A172 (cell line): ENCODE measurements at regions not wholly inside any gene's neighbourhood (a gene's known extent, or its start where the extent isn't known, plus 50 kb on each side); places are given as distances from the start of the nearest gene placed in this dataset.

Experiments
- DNase-seq: peaks from one replicate; pipeline ENCODE4 v3.0.0-alpha.2; 2015; ENCODE audit warnings: low spot score

DNA sequence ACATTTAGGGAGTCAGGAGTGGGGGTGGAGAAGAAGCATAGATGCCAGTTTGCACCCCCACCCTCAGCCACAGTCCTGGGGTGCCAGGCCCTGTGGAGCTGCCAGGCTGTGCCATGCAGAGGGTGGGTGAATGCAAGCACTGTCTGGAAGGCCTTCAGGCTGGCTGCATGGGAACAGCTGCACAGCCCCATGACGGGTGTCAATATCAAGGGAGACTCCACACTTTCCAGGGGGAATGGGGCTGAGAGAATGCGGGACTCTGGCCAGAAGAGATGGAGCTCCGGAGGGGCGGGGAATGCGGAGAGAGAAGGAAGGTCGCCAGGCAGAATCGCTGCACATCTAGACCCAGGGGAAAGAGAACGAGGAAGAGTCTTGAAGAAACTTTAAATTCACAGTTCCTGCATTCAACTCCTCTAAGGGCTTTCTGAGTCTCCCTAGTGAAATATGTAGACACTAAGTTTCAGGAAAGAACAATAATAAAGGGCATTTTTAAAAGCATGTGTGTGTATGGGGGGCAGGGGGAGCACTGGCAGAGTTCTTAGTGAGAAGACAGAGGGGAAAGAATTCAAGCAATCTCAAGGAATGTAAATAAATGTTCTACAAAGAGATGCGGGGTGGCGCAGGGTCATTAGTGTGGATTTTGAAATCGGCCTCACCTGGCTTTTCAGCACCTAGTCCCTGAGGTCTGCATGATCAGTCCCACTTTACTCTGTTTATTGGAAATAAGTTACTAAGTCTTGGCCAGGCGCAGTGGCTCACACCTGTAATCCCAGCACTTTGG is 59.1 kb downstream of the BOD1 start:
- DNase-seq: no peak

DNA sequence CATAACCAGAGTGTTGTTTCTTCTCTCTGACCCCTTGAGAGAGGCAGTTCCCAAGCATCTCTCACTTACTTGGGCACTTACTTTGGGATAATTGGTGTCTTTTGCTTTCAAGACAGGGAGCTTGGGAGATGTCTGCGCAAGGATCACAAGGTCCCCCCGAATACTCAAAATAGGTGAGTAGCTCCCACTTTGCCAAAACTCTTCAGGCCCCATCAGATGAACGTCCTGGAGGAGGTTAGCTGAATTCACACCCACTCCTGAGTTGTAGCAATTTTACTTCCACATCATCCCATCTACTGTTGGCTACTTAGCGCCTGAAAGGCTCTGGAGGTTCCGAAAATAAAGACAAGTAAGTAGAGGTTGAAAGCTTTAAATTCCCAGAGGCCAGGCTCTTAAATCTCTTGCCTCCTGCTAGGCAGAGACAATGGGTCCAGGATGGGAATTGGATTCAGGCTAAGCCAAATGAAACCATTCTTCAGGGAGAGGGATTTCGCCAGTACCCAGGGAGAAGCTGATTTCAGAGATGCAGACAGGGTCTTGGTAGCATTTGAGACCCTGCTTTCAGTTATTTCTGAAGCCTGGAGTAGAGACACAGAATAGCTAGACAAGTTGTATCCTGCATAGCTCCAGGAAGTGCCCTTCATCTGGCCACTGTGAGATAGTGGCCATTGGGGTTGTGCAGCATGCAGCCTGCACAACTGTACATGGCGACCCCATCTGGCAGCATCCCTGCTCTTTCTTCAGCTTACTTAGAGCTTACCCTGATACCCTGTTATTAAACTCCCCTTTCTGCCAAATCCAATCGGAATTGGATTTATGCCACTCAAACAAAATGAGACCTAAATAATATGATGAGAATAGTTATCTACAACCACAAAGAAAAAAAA is 60.1 kb downstream of the BOD1 start:
- DNase-seq: no peak

DNA sequence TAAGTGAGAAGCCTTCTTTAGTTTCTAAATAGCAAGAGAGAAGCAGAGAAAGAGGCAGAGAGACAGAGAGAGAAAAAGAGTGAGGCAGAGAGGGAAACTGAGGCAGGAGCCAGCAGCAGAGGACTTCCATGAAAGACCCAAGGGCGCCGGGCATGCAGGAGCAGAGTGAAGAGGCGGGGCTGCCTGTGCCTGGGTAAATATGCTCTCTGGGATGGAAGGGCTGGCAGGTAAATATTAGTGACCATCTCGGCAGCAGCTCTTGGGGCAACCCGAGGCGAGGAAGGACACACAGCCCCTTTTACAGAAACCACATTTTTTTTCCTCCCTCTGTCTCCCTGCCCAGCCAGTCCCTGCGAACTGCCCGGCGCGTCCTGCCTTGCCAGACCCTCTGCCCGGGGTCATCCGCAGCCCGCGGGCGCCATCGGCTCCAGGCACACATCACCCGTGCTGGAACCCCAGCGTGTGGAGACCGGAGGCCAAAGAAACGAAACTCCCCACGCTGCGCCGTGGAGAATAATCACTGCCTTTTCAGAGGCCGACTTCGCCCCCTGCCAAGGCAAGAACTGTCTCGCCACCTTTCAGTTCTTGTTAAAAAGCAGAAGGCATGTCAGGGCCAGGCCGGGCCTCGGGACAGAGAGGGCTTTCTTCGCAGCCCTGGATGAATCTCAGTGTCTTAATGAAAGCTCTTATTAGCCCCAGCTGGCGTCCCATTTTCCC is 61.3 kb downstream of the BOD1 start:
- no peak for DNase-seq

DNA sequence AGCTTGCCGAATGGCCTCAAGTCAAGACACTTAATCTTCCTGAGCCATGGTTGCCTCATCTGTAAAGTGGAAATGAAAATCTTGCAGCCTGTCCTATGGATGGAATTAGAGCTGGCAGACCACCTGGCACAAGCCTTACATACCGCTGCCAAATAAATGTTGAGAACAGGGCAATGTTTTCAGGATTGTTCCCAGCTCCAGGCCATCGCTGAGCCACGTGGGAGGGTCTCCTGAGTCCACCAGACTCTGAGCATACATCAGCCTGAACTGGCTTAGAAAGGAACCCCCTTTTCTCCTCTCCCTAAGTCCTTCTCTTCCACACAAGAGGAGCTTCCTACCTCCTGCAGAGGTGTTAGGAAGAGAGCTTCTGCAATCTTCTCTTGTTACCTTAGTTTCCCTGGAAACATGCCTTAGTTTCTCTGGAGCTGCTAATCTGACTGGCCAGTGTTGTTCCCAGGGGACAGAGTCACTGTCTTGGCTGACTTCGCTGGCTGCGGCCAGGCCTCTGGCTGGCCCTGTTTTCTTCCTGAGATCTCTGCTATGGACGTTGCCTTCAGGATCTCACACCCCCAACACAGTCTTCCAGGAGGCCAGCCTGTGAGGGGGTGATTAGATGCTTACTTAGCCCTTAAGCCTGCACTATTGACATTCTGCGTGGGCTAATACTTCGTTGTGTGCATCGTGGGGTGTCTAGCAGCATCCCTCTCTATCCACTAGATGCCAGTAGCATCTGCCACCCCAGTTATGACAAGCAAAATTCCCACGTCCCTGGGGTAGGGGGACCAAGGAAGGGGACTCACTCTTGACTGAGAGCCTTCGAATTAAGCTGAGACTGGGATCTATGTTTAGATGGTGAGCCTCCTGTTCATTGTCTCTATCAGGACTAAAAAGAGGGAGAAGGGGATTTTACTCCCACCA is 62.2 kb downstream of the BOD1 start:
- no peak for DNase-seq

DNA sequence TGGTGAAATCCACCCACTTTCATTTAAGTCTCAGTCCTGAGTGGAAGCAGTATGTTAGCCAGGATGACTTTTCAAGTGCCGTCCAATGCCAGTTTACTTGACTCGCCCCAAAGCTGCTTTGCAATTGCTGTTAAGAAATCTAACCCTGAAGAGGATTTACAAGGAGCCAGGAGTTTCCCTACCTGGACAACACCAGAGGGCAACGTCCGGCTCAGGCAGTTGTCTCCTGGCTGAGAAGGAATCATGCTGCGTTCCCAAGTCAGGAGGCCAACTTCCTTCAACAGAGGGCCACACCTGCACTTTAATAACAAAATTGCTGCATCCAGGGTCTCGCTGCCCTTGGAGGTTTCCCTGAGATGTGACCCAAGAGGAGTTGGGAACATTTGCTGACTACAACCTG is 65.8 kb downstream of the BOD1 start:
- no peak for DNase-seq

DNA sequence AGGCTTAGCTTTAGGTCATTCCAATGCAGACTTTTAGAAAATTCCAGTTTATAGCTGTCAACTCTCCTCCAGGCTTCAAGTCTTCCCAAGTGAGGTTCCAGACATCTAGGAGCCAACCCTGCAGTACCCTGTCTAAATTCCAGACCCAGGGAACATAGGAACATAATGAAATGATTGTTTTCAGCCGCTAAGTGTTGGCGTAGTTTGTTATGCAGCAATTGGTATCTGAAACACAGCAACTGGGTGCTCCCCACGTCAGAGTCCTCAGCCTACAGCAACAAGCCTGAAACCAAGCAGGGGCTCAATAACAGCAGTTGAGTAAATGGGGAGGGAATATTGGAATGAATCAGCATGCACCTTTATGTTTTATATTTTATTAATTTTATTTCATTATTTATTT is 66.8 kb downstream of the BOD1 start:
- DNase-seq: no peak

DNA sequence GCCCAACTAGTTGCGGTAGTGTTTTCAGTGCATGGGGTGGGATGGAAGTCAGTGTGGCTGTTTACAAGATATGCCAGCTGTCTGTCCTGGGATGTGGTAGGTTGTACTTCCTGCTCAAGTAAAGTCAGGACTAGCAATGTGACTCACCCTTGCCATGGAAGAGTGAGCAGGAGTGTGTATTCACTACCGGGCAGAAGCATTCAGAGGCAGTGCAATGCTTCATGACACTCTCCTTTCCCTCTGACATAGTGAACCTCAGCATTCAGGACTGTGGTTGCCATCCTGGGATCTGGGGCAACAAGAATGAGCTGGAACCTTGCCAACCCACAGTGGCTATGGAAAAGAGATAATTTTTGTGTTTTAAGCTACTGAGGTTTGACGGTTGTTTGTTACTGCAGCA is 68.9 kb downstream of the BOD1 start:
- peak; percentile 18 for DNase-seq

DNA sequence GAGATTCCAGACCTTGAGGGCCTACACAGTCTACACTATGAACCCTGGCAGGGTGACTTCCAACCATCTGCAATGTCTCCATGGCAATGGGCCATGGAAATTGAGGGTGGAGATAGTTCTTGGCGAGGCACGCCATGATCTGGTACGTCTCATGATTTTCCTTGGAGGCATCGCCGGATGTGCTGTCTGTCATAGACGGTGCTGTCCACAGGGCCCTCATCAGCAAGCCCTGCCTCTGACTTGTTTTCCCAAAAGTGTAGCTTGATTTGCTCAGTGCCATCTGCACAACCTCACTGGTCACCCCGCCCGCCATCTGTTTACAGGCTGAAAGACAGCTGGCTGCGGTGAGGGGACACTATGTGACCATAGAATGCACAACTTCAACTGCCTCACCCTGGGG is 73.5 kb downstream of the BOD1 start:
- no peak for DNase-seq

DNA sequence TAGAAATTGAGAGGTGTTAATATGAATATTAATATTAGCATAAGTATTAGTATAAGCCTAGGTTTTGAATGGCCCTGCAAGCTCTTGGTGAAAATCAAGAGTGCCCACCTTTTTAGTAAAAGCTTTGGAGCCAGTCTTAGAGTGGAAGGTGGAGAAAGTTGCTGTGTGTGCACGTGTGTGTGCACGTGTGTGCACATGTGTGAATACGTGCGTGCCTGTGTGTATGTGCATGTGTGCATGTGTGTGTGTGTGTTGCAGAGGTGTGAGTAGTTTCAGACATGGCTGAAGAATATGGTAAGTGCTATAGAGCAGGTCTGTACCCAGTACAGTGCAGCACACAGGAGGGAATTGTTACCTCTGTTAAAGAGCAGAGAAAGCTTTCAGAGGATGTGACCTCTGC is 74.3 kb downstream of the BOD1 start:
- DNase-seq: no peak

DNA sequence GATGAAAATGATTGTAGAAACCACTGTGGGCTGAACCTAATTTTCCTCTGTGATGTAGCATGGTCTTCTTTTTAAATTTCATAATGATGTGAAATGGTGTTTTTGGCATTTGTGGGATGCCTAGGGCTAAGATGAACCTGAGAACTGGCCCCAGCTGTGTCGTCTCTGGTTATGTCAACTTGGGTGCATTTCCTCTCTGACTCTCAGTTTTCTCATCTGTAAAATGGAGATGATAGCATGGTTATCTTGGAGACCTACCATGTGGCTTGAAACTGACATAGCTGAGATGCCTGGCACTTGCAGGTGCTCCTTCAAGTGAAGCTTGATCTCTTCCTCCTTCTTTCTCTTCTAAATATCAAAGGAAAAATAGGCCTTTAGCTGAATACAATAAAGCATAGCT is 77.8 kb downstream of the BOD1 start:
- DNase-seq: no peak

DNA sequence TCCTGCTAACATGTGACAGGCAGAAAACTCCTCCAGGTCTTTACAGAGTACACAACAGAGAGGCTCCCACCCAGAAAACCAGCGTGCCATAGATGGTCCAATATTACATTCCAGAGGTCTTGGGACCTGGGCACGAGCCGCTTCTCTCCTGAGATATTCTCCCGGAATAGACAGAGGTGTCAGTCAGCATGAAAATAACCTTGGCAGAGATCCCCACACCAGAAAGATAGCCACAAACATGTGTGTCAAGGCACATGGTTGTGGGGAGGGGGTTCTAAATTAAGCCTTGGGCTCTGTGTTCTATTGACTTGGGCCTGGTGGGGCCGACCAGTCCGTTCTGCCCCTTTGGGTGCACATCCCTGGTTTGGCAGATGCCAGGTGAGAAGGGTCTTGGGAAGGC is 78.4 kb downstream of the BOD1 start:
- no peak for DNase-seq

DNA sequence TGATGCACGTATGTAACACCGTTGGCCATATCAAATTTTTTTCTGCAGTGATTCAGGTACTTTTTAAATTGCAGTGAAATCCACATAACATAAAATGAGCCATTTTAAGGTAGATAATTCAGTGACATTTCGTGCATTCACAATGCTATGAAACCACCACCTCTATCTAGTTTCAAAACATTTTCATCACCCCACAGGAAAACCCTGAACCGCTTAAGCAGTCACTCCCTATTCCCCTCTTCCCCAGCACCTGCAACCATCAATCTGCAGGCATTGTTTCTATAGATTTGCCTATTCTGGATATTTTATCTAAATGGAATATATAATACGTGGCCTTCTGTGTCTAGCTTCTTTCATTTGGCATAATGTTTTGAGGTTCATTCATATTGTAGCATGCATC is 79.2 kb downstream of the BOD1 start:
- no peak for DNase-seq

DNA sequence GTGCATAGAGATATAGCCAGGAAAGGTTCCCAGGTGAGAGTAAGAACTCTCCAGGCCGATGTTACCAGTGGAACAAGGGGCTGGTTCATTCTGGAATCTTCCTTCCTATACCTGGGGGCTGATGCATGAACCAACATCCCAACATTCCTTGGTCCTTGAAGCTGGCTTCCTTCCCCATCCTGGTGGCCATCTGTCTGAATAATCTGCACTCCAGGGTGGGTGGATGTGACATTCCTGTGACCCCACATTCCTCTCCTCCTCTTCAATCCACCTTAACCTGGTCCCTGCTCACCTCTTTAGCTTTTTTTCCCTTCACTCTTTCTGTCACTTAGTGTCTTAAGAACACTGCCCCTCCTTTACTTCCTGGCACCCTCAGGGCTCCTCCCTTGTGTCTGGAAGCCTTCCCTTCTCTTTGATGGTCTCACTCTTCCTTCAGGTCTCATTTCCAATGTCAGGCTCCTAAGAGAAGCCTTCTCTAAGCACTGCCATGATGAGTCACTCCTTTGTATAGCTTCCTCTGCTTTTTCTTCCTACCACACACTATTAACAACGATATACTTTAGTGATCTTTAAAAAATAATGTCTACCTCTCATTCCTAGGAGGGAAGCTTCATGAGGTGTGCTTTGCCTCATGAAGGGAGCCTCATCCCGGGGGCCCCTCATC is 80.3 kb downstream of the BOD1 start:
- no peak for DNase-seq

DNA sequence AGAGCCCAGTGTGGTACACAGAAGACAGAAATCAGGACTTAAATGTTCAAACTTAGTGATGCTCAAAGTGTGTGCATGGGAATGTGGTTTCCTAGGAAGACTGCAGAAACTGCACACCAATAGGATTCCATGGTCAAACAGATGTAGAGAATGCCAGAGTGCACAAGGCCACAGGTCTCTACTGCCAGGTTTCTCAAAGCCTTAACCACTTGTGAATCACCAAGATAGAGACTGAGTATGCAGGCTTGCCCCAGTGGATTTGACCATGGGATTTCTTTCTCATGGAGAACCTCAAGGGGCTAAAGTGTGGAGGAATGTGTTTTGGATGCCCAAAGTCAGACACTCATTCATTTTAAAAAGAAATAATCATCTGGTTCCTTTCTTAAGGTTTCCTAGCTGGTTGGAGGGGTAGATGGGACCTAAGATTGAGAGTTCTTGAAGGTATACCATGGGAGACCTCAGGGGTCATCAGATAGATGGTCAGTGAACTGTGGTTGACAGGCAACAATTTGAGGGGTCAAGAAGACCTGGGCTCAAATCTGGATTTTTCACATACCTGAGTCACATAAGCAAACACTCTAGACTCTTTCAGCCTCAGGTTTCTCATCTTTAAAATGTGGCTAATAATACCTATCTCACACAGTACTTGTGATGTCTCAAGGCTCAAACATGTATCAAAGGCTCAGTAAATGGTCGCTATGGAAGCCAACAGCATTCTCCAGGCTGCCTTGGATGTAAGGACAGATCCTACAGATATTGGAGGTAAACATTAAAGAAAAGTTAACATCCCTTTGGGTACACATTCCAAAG is 81.1 kb downstream of the BOD1 start:
- no peak for DNase-seq

DNA sequence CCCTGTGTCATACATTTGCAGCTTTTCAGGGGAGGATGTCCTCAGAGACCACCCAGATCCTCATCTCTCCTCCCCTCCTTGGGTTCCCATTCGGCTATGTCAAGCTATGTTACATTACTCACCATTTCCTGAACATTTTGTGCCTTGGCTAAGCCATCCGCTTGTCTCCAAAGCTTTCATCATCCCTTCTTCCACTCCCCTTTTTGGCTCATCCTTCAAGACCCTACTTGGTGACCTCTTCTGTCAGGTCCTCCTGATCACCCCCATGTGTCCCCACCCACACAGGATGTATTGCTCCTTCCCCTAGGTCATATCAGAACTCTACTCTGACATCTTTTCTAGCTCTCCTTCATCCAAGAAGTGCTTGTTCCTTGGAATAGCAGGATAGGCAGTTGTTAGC is 81.8 kb downstream of the BOD1 start:
- no peak for DNase-seq

DNA sequence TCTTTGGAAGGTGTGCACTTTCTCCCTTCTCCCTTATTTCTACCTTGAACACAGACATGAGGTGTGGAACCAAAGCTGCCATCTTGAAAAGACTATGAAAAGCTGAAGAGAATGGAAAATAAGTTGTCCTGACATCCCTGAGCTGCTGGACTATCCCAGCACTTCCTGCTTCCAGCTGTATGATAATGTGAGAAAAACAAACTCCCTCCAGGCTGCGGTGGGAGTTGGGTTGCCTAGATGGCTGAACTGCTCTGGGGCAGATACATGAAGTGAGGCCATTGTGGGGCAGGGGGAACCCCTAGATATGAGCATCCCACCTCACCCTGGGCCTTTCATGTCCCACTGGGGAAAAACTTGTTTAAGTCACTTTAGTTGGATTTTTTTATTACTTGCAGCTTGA is 82.4 kb downstream of the BOD1 start:
- no peak for DNase-seq

DNA sequence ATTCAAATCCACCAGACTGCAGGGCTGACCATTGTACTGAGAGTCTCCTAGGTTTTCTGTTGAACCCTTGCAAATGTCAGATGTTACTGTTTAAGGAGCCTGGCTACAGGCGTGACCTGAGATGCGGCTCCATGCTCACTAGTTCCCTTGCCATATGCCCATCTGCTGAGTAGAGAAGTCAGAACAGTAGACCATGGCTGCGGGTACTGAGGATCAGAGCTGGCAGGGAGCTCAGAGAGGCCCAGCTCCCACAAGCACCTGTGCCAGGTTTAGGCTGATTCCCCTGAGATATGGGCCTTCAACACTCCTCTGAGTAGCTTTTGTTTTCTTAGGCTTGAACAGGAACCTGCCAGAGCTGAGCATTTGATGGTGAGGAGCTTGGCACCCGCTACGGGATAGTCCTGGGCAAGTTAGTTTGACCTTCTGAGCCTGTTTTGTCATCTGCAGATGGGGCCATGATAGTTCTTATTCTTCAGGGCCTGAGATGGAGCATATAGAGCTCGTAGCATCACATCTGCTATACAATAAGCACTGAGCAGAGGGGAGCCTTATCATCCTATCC is 83.7 kb downstream of the BOD1 start:
- DNase-seq: no peak

DNA sequence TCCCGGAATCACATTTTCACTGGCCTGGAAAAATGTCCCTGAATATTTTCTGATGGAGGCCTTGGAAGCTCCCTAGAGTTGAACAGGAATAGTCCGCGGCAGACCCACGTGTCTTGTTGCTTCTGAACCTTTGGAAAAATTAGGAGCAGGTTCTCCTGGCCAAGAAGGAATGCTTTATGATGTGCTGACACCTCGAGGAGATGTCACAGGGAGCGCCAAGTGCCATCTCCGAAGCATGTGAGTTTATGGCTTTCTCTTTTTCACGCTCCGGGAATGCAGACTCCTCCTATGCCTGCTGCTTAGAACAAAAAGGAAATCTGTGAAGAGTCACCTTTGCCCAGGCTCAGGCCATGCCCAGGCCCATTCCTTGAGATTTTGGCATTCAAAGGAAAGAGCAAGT is 84.6 kb downstream of the BOD1 start:
- no peak for DNase-seq

DNA sequence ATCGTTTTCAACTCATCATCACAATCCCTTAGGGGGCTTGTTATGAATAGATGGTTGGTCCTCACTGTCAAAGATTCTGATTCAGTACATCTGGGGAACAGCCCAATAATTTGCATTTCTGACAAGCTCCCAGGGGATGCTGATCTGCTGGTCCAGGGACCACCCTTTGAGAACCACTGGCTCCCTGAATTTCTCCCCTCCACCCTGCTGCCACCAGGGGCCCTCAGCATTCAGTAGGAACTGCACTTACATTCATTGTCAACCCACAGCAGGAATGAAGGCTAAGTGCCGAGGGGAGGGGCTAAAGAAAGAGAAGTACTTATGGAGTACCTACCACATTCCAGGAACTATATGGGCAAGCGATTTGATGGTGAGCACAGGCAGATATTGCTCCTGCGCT is 85.9 kb downstream of the BOD1 start:
- DNase-seq: no peak

DNA sequence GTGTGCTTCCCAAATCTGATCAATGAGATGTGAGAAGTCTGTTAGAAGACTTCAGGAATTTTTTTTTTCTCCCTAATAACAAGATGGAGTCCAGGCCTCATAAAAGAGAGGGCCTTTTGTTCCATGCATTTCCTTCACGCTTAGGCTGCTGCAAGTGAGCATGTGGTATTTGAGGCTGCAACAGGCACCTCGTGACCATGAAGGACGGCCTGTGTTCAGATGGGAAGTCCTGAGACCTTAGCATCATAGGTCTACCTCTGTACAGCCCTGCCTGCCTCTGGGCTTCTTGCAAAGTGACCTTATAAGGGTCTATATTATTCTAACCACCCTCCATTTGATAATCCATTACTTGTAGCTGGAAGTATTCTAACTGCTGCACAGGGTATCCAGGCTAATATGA is 86.6 kb downstream of the BOD1 start:
- no peak for DNase-seq
